NCI-H1417 (cell line): ENCODE measurements at regions not wholly inside any gene's neighbourhood (a gene's known extent, or its start where the extent isn't known, plus 50 kb on each side); places are given as distances from the start of the nearest gene placed in this dataset.

ENCODE experiments used
- DNase-seq, 3 experiments: peaks; one replicate each; lab custom pipeline; 2025; lab: John Stamatoyannopoulos, UW

DNA sequence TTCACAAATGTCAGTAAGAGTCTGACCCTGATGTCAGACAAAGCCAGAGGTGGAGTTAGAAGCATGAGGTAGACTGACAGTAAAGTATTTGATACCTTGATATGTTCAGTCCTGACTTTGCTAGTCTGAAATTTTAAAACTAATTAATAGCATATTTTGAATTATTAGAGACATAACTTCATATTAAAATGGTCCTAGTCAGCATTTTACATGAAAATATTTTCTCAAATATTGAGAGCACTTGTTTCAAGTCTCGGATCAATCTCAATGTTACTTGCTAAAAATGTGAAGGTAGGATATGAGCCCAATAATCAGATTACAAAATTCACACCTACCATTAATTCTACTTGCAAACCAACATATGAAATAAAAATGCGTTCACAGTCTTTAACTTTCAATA is 58.1 kb upstream of the TTC14 start:
- no peak for DNase-seq

DNA sequence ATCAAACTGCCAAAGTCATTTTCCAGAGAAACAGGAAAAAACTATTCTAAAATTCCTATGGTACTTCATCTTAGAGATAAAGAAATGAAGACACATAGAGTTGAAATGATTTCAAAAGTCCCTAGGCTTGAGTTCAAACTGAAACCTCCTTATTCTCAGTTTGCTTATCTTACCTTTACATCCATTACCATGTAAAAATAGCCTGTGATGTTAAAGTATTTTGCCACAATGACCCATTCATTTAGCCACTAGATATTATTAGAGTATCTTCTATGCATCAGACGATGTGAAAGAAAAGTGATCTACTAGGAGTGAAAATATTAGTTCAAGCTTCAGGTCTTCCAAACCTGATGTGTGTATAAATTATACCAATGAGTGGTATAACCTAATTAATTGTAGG is 55.1 kb upstream of the TTC14 start:
- DNase-seq = no peak

DNA sequence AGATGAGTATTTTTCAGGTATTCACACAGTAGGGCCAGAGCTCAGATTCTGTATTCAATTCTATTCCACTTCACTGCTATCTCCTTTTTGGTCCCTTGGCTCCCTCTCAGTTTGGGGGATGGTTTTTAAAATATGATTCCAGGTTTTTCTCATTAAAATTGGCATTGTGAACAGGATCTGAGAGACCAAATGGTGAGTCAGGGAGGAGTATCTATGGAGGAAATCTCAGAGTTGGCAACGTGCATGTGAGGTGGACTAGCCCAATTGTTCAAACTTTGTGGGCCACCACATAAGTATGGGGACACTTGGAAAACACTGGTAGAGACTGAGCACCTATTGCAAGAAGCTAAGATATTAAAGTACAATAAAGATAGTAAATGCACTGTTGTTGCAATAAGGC is 53.9 kb upstream of the TTC14 start:
- DNase-seq = no peak
